ENCODE measurements at regions not wholly inside any gene's neighbourhood (a gene's known extent, or its start where the extent isn't known, plus 50 kb on each side); places are given as distances from the start of the nearest gene placed in this dataset.

DNA sequence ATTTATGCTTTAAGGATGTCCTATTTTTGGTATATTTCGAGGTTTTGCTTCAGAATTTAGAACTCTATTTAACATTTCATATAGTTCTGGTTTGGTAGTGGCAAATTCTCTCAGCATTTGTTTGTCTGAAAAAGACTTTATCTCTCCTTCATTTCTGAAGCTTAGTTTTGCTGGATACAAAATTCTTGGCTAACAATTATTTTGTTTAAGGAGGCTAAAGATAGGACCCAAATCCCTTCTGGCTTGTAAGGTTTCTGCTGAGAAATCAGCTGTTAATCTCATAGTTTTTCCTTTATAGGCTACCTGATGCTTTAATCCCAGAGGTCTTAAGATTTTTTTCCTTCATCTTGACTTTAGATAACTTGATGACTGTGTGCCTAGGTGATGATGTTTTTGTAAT, 162.7 kb upstream of the B3GAT2 start:
- no peak for TF ChIP-seq POLR2AphosphoS5 (IDR thresholded peaks at IDR 0.05)
- TF ChIP-seq, protein P1, sequence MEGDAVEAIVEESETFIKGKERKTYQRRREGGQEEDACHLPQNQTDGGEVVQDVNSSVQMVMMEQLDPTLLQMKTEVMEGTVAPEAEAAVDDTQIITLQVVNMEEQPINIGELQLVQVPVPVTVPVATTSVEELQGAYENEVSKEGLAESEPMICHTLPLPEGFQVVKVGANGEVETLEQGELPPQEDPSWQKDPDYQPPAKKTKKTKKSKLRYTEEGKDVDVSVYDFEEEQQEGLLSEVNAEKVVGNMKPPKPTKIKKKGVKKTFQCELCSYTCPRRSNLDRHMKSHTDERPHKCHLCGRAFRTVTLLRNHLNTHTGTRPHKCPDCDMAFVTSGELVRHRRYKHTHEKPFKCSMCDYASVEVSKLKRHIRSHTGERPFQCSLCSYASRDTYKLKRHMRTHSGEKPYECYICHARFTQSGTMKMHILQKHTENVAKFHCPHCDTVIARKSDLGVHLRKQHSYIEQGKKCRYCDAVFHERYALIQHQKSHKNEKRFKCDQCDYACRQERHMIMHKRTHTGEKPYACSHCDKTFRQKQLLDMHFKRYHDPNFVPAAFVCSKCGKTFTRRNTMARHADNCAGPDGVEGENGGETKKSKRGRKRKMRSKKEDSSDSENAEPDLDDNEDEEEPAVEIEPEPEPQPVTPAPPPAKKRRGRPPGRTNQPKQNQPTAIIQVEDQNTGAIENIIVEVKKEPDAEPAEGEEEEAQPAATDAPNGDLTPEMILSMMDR (IDR thresholded peaks at IDR 0.05): no peak
- no peak for TF ChIP-seq POLR2A (IDR thresholded peaks at IDR 0.05)

All from prostate gland (tissue), 2 donors.